ENCODE measurements at regions not wholly inside any gene's neighbourhood (a gene's known extent, or its start where the extent isn't known, plus 50 kb on each side); places are given as distances from the start of the nearest gene placed in this dataset.

GRCh38 chr3:65231544-65231943 lies 543.7 kb upstream of the ADAMTS9 start:
- DNase-seq (ENCODE audit: low spot score): no peak

- no peak for DNase-seq (ENCODE audit: low spot score)
These were observed 542.7 kb upstream of the ADAMTS9 start for GRCh38 chr3:65230261-65231139.

- DNase-seq (ENCODE audit: low spot score): no peak
These were observed 538.5 kb upstream of the ADAMTS9 start for GRCh38 chr3:65226287-65226686.

- DNase-seq (ENCODE audit: low spot score): no peak
These were observed 522.4 kb upstream of the ADAMTS9 start for GRCh38 chr3:65210026-65210814.

GRCh38 chr3:65202395-65202794 lies 514.6 kb upstream of the ADAMTS9 start:
- no peak for DNase-seq (ENCODE audit: low spot score)

- no peak for DNase-seq (ENCODE audit: low spot score)
These were observed 514.1 kb upstream of the ADAMTS9 start for GRCh38 chr3:65201926-65202325.

- DNase-seq (ENCODE audit: low spot score): no peak
These were observed 512.6 kb upstream of the ADAMTS9 start for GRCh38 chr3:65200310-65200970.

GRCh38 chr3:65196663-65197062 lies 508.9 kb upstream of the ADAMTS9 start:
- DNase-seq (ENCODE audit: low spot score): no peak

- DNase-seq (ENCODE audit: low spot score): no peak
These were observed 507.6 kb upstream of the ADAMTS9 start for GRCh38 chr3:65195211-65196006.

GRCh38 chr3:65194744-65195143 lies 506.9 kb upstream of the ADAMTS9 start:
- no peak for DNase-seq (ENCODE audit: low spot score)

GRCh38 chr3:65194047-65194714 lies 506.4 kb upstream of the ADAMTS9 start:
- no peak for DNase-seq (ENCODE audit: low spot score)

GRCh38 chr3:65193531-65193930 lies 505.7 kb upstream of the ADAMTS9 start:
- no peak for DNase-seq (ENCODE audit: low spot score)

- DNase-seq (ENCODE audit: low spot score): no peak
These were observed 502.3 kb upstream of the ADAMTS9 start for GRCh38 chr3:65190111-65190510.

- no peak for DNase-seq (ENCODE audit: low spot score)
These were observed 498.5 kb upstream of the ADAMTS9 start for GRCh38 chr3:65186268-65186667.

GRCh38 chr3:65182682-65183081 lies 494.9 kb upstream of the ADAMTS9 start:
- DNase-seq (ENCODE audit: low spot score): no peak

GRCh38 chr3:65182085-65182484 lies 494.3 kb upstream of the ADAMTS9 start:
- no peak for DNase-seq (ENCODE audit: low spot score)

- no peak for DNase-seq (ENCODE audit: low spot score)
These were observed 493.6 kb upstream of the ADAMTS9 start for GRCh38 chr3:65181391-65181871.

- DNase-seq (ENCODE audit: low spot score): no peak
These were observed 490.9 kb upstream of the ADAMTS9 start for GRCh38 chr3:65178703-65179102.

GRCh38 chr3:65177960-65178376 lies 490.2 kb upstream of the ADAMTS9 start:
- no peak for DNase-seq (ENCODE audit: low spot score)

- DNase-seq (ENCODE audit: low spot score): no peak
These were observed 486.9 kb upstream of the ADAMTS9 start for GRCh38 chr3:65174713-65175112.

- no peak for DNase-seq (ENCODE audit: low spot score)
These were observed 486.0 kb upstream of the ADAMTS9 start for GRCh38 chr3:65173841-65174240.
